Endothelial cell of umbilical vein (primary cell): ENCODE measurements at regions not wholly inside any gene's neighbourhood (a gene's known extent, or its start where the extent isn't known, plus 50 kb on each side); places are given as distances from the start of the nearest gene placed in this dataset.

Source experiments
- MAX ChIP-seq: IDR thresholded peaks from 2 replicates; pipeline ENCODE4 v1.6.1; 2011; ENCODE audit not compliant: insufficient read depth, insufficient read length
- POLR2A ChIP-seq: IDR thresholded peaks from 2 replicates; pipeline ENCODE4 v1.6.1; 2012; ENCODE audit warnings: low read depth, mild to moderate bottlenecking, control low read depth, low read length
- TF ChIP-seq, protein P1 (sequence below), 2 donors: IDR thresholded peaks; 1 replicate in 1 of 2; 2 replicates in 1 of 2; pipeline ENCODE4 v1.5.1; 2011; ENCODE audit warnings: low read length in 2 of 2, mild to moderate bottlenecking in 2 of 2, moderate library complexity in 2 of 2, control low read depth in 1 of 2, inconsistent platforms in 1 of 2, low read depth in 1 of 2; ENCODE audit not compliant: insufficient read depth in 1 of 2; ENCODE audit errors: extremely low read depth in 1 of 2

- TF ChIP-seq, protein P1, sequence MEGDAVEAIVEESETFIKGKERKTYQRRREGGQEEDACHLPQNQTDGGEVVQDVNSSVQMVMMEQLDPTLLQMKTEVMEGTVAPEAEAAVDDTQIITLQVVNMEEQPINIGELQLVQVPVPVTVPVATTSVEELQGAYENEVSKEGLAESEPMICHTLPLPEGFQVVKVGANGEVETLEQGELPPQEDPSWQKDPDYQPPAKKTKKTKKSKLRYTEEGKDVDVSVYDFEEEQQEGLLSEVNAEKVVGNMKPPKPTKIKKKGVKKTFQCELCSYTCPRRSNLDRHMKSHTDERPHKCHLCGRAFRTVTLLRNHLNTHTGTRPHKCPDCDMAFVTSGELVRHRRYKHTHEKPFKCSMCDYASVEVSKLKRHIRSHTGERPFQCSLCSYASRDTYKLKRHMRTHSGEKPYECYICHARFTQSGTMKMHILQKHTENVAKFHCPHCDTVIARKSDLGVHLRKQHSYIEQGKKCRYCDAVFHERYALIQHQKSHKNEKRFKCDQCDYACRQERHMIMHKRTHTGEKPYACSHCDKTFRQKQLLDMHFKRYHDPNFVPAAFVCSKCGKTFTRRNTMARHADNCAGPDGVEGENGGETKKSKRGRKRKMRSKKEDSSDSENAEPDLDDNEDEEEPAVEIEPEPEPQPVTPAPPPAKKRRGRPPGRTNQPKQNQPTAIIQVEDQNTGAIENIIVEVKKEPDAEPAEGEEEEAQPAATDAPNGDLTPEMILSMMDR (IDR thresholded peaks at IDR 0.05; ENCODE audit: extremely low read depth in 1 of 2, insufficient read depth in 1 of 2, low read depth in 1 of 2, low read length in 2 of 2) = no peak
- TF ChIP-seq POLR2A = no peak
- no peak for TF ChIP-seq MAX
Observed at GRCh38 chr18:56460581-56460980, 177.8 kb downstream of the TXNL1 start.
